PC-3 (cell line): ENCODE measurements at regions not wholly inside any gene's neighbourhood (a gene's known extent, or its start where the extent isn't known, plus 50 kb on each side); places are given as distances from the start of the nearest gene placed in this dataset.

Experiments used
- ATAC-seq: fragments of 200-7000 bp; cut with Tn5 transposase; 2 replicates; pipeline ENCODE4 v1.9.1; 2020; ENCODE audit warnings: mild to moderate bottlenecking, moderate library complexity
- BruUV-seq: library from RNA; stranded (reverse); fragments of 400-500 nt; replicated peaks from 2 replicates; lab custom pipeline; 2021; lab: Mats Ljungman, UMichigan
- CTCF ChIA-PET: fragments of 300-600 bp; sonication (Branson Sonifier 250); formaldehyde crosslinking; loops from one replicate; lab custom pipeline; 2022; ENCODE audit warnings: antibody characterized with exemption; lab: Charles Lee
- POLR2A ChIA-PET: fragments of 300-600 bp; sonication (Branson Sonifier 250); formaldehyde crosslinking; loops from one replicate; lab custom pipeline; 2022; ENCODE audit warnings: antibody characterized with exemption; ENCODE audit not compliant: unreplicated experiment; lab: Charles Lee
- DNase-seq: peaks from one replicate; pipeline ENCODE4 v3.0.0-alpha.2; 2015
- H2AFZ ChIP-seq: fragments of 300-600 bp; sonication (generic); 2 replicates; pipeline ENCODE4 v1.6.0; 2016; ENCODE audit warnings: antibody characterized with exemption, low read length
- H3F3A ChIP-seq: fragments of 300-600 bp; sonication (generic); one replicate; pipeline ENCODE4 v1.6.0; 2017; ENCODE audit warnings: antibody characterized with exemption, low read length, control low read depth, mild to moderate bottlenecking; ENCODE audit not compliant: unreplicated experiment
- H3K27ac ChIP-seq: fragments of 300-600 bp; sonication (generic); 2 replicates; pipeline ENCODE4 v1.5.1; 2016; ENCODE audit warnings: mild to moderate bottlenecking, low read length
- H3K27me3 ChIP-seq: fragments of 300-600 bp; sonication (generic); 2 replicates; pipeline ENCODE4 v1.6.1; 2016; ENCODE audit warnings: low read length, mixed read lengths
- H3K36me3 ChIP-seq: fragments of 300-600 bp; sonication (generic); 2 replicates; pipeline ENCODE4 v1.6.1; 2016; ENCODE audit warnings: low read depth, mixed run types, low read length, mixed read lengths
- H3K4me1 ChIP-seq: fragments of 300-600 bp; sonication (generic); 2 replicates; pipeline ENCODE4 v1.5.1; 2016; ENCODE audit warnings: low read length; ENCODE audit not compliant: insufficient read depth
- H3K4me2 ChIP-seq: fragments of 300-600 bp; sonication (generic); 2 replicates; pipeline ENCODE4 v1.6.0; 2016; ENCODE audit warnings: low read length
- H3K4me3 ChIP-seq: fragments of 300-600 bp; sonication (generic); 2 replicates; pipeline ENCODE4 v1.5.1; 2016; ENCODE audit warnings: mild to moderate bottlenecking, low read length, mixed read lengths
- H3K79me2 ChIP-seq: fragments of 300-600 bp; sonication (generic); 2 replicates; pipeline ENCODE4 v1.6.1; 2017; ENCODE audit warnings: low read length, mixed read lengths
- H3K9ac ChIP-seq: fragments of 300-600 bp; sonication (generic); 2 replicates; pipeline ENCODE4 v1.6.0; 2016; ENCODE audit warnings: mild to moderate bottlenecking, low read length
- H3K9me2 ChIP-seq: fragments of 300-600 bp; sonication (generic); replicated peaks from 2 replicates; pipeline ENCODE4 v1.6.1; 2016; ENCODE audit warnings: mixed run types, low read length, mixed read lengths
- H3K9me3 ChIP-seq: fragments of 300-600 bp; sonication (generic); 2 replicates; pipeline ENCODE4 v1.6.1; 2016; ENCODE audit warnings: low read length, mixed read lengths
- H4K20me1 ChIP-seq: fragments of 300-600 bp; sonication (generic); 2 replicates; pipeline ENCODE4 v1.6.1; 2016; ENCODE audit warnings: low read length, mixed read lengths
- CTCF ChIP-seq: fragments of 300-600 bp; sonication (generic); conservative IDR thresholded peaks from 2 replicates; pipeline ENCODE4 v1.5.1; 2017; ENCODE audit warnings: antibody characterized with exemption, low read depth, mild to moderate bottlenecking, low read length
- EZH2 ChIP-seq: fragments of 300-600 bp; sonication (generic); IDR thresholded peaks from one replicate; pipeline ENCODE4 v1.6.1; 2017; ENCODE audit warnings: antibody characterized with exemption, mild to moderate bottlenecking, low read length; ENCODE audit not compliant: unreplicated experiment
- EZH2phosphoT487 ChIP-seq: fragments of 300-600 bp; sonication (generic); IDR thresholded peaks from 2 replicates; pipeline ENCODE4 v1.6.1; 2018; ENCODE audit warnings: mild to moderate bottlenecking, antibody characterized with exemption, low read length, borderline replicate concordance
- intact Hi-C: fragments of 100-400 bp; cut with micrococcal nuclease; formaldehyde crosslinking; loops from 2 replicates; pipeline ENCODE4 v1.9.0; 2023

- BruUV-seq: no TSS peak
Observed at GRCh38 chr12:90393089-90393488, 561.9 kb downstream of the CCER1 start.

GRCh38 chr12:90390947-90391346 is 564.0 kb downstream of the CCER1 start:
- TF ChIP-seq CTCF (no peak), EZH2 (no peak), EZH2phosphoT487 (no peak)
- ATAC-seq: peak; percentile 45
- CTCF ChIA-PET: no interaction called here

More at GRCh38 chr12:90393089-90393488, 561.9 kb downstream of the CCER1 start:
- Histone ChIP-seq H3K27ac (no peak overlapping the region), H3K36me3 (no peaks in the 10 kb centered on the region), H3K4me1 (peaks cover 14% of the 10 kb centered on the region), H3K9me3 (0 out of 2 replicates have a peak, but pooled peaks cover 8% of the 10 kb centered on the region), H3K9me2 (no peaks in the 10 kb centered on the region), H3K79me2 (no peaks in the 10 kb centered on the region), H4K20me1 (no peaks in the 10 kb centered on the region), H3K4me2 (no peak overlapping the region), H3K9ac (no peak overlapping the region), H3K4me3 (no peak overlapping the region), H3K27me3 (no peaks in the 10 kb centered on the region), H3F3A (no peaks in the 10 kb centered on the region), H2AFZ (no peak overlapping the region)
- TF ChIP-seq EZH2phosphoT487 (no peak), EZH2 (no peak), CTCF (no peak)
- CTCF ChIA-PET: no interaction called here
- no peak for DNase-seq
- no peak for ATAC-seq
- POLR2A ChIA-PET: interaction anchor here (0.5 kb wide), 1 partner anchor 15 kb away, joined by 3 read pairs; no protein-coding TSS in a partner anchor
- intact Hi-C loops: no loop called here

GRCh38 chr12:90368081-90368480 is 586.9 kb downstream of the CCER1 start:
- DNase-seq (no peak), ATAC-seq (no peak)
- Histone ChIP-seq H3K27me3 (no peaks in the 10 kb centered on the region), H3K79me2 (no peaks in the 10 kb centered on the region), H3K9me2 (no peaks in the 10 kb centered on the region), H3K4me2 (no peak overlapping the region), H3F3A (no peaks in the 10 kb centered on the region), H3K9ac (no peak overlapping the region), H3K9me3 (no peaks in the 10 kb centered on the region), H3K27ac (no peak overlapping the region), H3K36me3 (no peaks in the 10 kb centered on the region), H2AFZ (no peak overlapping the region), H4K20me1 (no peaks in the 10 kb centered on the region), H3K4me1 (no peaks in the 10 kb centered on the region), H3K4me3 (no peak overlapping the region)
- ChIA-PET POLR2A (no interaction called here), CTCF (no interaction called here)
- TF ChIP-seq EZH2 (no peak), EZH2phosphoT487 (no peak), CTCF (no peak)
- BruUV-seq: no TSS peak
- intact Hi-C loops: no loop called here

More at GRCh38 chr12:90390947-90391346, 564.0 kb downstream of the CCER1 start:
- Histone ChIP-seq H3K36me3 (no peaks in the 10 kb centered on the region), H4K20me1 (no peaks in the 10 kb centered on the region), H3K27ac (no peak overlapping the region), H3F3A (no peaks in the 10 kb centered on the region), H2AFZ (0 out of 2 replicates have a peak overlapping the region, but pooled peaks have one; percentile 23), H3K4me1 (peaks cover 14% of the 10 kb centered on the region), H3K9me3 (0 out of 2 replicates have a peak, but pooled peaks cover 3% of the 10 kb centered on the region), H3K4me2 (0 out of 2 replicates have a peak overlapping the region, but pooled peaks have one; percentile 10), H3K4me3 (no peak overlapping the region), H3K27me3 (no peaks in the 10 kb centered on the region), H3K79me2 (no peaks in the 10 kb centered on the region), H3K9ac (no peak overlapping the region), H3K9me2 (no peaks in the 10 kb centered on the region)
- no TSS peak for BruUV-seq
- intact Hi-C loops: no loop called here
- DNase-seq: peak; percentile 40
- POLR2A ChIA-PET: no interaction called here
